GM23338 (cell line): ENCODE measurements at regions not wholly inside any gene's neighbourhood (a gene's known extent, or its start where the extent isn't known, plus 50 kb on each side); places are given as distances from the start of the nearest gene placed in this dataset.

Experiments used
- ATAC-seq: fragments of 200-7000 bp; cut with Tn5 transposase; 3 replicates; pipeline ENCODE4 v1.9.1; 2020
- DNase-seq: peaks from one replicate; pipeline ENCODE4 v3.0.0-alpha.2; 2015; ENCODE audit warnings: low spot score
- H2AFZ ChIP-seq: fragments of 200-600 bp; sonication (generic); 2 replicates; pipeline ENCODE4 v1.8.0; 2016; ENCODE audit warnings: antibody characterized with exemption, mild to moderate bottlenecking, moderate library complexity
- H3F3A ChIP-seq: fragments of 200-600 bp; sonication (generic); replicated peaks from 2 replicates; pipeline ENCODE4 v1.8.0; 2017; ENCODE audit warnings: antibody characterized with exemption, mixed run types, low read depth
- H3K27ac ChIP-seq: fragments of 200-600 bp; sonication (generic); 2 replicates; pipeline ENCODE4 v1.6.1; 2016; ENCODE audit warnings: low read depth
- H3K27me3 ChIP-seq: fragments of 200-600 bp; sonication (generic); 2 replicates; pipeline ENCODE4 v1.8.0; 2016; ENCODE audit warnings: mild to moderate bottlenecking, mixed run types, moderate library complexity; ENCODE audit not compliant: insufficient read depth
- H3K36me3 ChIP-seq: fragments of 200-600 bp; sonication (generic); 2 replicates; pipeline ENCODE4 v1.8.0; 2016; ENCODE audit warnings: mild to moderate bottlenecking; ENCODE audit not compliant: insufficient read depth
- H3K4me1 ChIP-seq: fragments of 200-600 bp; sonication (generic); 2 replicates; pipeline ENCODE4 v1.8.0; 2016; ENCODE audit warnings: mild to moderate bottlenecking, moderate library complexity; ENCODE audit not compliant: insufficient read depth
- H3K4me2 ChIP-seq: fragments of 200-600 bp; sonication (generic); 2 replicates; pipeline ENCODE4 v1.7.1; 2017; ENCODE audit warnings: mixed run types
- H3K4me3 ChIP-seq: fragments of 200-600 bp; sonication (generic); 2 replicates; pipeline ENCODE4 v1.6.1; 2016; ENCODE audit warnings: mixed run types
- H3K79me2 ChIP-seq: fragments of 200-600 bp; sonication (generic); replicated peaks from 2 replicates; pipeline ENCODE4 v1.8.0; 2017; ENCODE audit warnings: mild to moderate bottlenecking; ENCODE audit not compliant: insufficient read depth
- H3K9me2 ChIP-seq: fragments of 200-600 bp; sonication (generic); 2 replicates; pipeline ENCODE4 v1.8.0; 2017; ENCODE audit not compliant: insufficient read depth
- H4K20me1 ChIP-seq: fragments of 200-600 bp; sonication (generic); replicated peaks from 2 replicates; pipeline ENCODE4 v1.8.0; 2017; ENCODE audit warnings: mild to moderate bottlenecking; ENCODE audit not compliant: insufficient read depth
- H3K27ac Mint-ChIP-seq: 2 replicates; pipeline ENCODE4 v1.8.0; 2020; ENCODE audit warnings: inconsistent platforms, mild to moderate bottlenecking, moderate library complexity, mixed read lengths
- H3K27me3 Mint-ChIP-seq: 3 replicates; pipeline ENCODE4 v1.8.0; 2022; ENCODE audit warnings: low read depth, mild to moderate bottlenecking, moderate library complexity, mixed read lengths, inconsistent platforms; ENCODE audit not compliant: insufficient read depth, poor library complexity
- H3K36me3 Mint-ChIP-seq: 3 replicates; pipeline ENCODE4 v1.8.0; 2021; ENCODE audit warnings: low read depth, mild to moderate bottlenecking, inconsistent platforms, moderate library complexity, mixed read lengths
- H3K4me1 Mint-ChIP-seq: 3 replicates; pipeline ENCODE4 v1.8.0; 2020; ENCODE audit warnings: mild to moderate bottlenecking, inconsistent platforms, mixed read lengths
- H3K4me3 Mint-ChIP-seq: 3 replicates; pipeline ENCODE4 v1.8.0; 2021; ENCODE audit warnings: moderate library complexity, mild to moderate bottlenecking, inconsistent platforms, mixed read lengths
- H3K9me3 Mint-ChIP-seq: 3 replicates; pipeline ENCODE4 v1.8.0; 2020; ENCODE audit warnings: moderate library complexity, mild to moderate bottlenecking, inconsistent platforms, mixed read lengths
- CREB1 ChIP-seq: fragments of 250-450 bp; sonication (Bioruptor Pico); IDR thresholded peaks from 2 replicates; pipeline ENCODE4 v1.5.0; 2020; ENCODE audit warnings: low read depth, mild to moderate bottlenecking, moderate library complexity
- ETS1 ChIP-seq: IDR thresholded peaks from 2 replicates; pipeline ENCODE4 v1.6.1; 2016; ENCODE audit warnings: antibody characterized with exemption
- EZH2 ChIP-seq: fragments of 200-600 bp; sonication (generic); IDR thresholded peaks from one replicate; pipeline ENCODE4 v1.8.0; 2017; ENCODE audit warnings: antibody characterized with exemption, mild to moderate bottlenecking, low read depth; ENCODE audit not compliant: unreplicated experiment
- EZH2phosphoT487 ChIP-seq: fragments of 200-600 bp; sonication (generic); IDR thresholded peaks from one replicate; pipeline ENCODE4 v1.8.1; 2018; ENCODE audit warnings: antibody characterized with exemption; ENCODE audit not compliant: unreplicated experiment
- JUNB ChIP-seq: IDR thresholded peaks from one replicate; pipeline ENCODE4 v1.6.1; 2016; ENCODE audit warnings: antibody characterized with exemption; ENCODE audit not compliant: unreplicated experiment
- POLR2AphosphoS5 ChIP-seq: IDR thresholded peaks from 2 replicates; pipeline ENCODE4 v1.6.1; 2016; ENCODE audit warnings: antibody characterized with exemption, low read depth
- ZNF114 ChIP-seq: fragments of 250-450 bp; sonication (Bioruptor Pico); IDR thresholded peaks from 2 replicates; pipeline ENCODE4 v1.5.0; 2020; ENCODE audit warnings: mild to moderate bottlenecking, moderate library complexity
- ZNF462 ChIP-seq: fragments of 250-450 bp; sonication (Bioruptor Pico); IDR thresholded peaks from 2 replicates; pipeline ENCODE4 v1.5.0; 2020; ENCODE audit warnings: mild to moderate bottlenecking, moderate library complexity

- TF ChIP-seq EZH2 = no peak
- TF ChIP-seq EZH2phosphoT487 = no peak
- no peak for TF ChIP-seq POLR2AphosphoS5
- no peak for TF ChIP-seq ZNF462 (CRISPR knock-in tag)
- no peak for TF ChIP-seq JUNB
- no peak for TF ChIP-seq CREB1 (CRISPR knock-in tag)
- TF ChIP-seq ETS1 = no peak
Observed at GRCh38 chr4:173748353-173748752, 218.3 kb upstream of the HAND2 start (continued).

- no peak overlapping the region for H3K4me3 Mint-ChIP-seq
- H2AFZ ChIP-seq = no peak overlapping the region
- H3K27me3 Mint-ChIP-seq = peaks cover 2% of the 10 kb centered on the region
- no peaks in the 10 kb centered on the region for H3K9me3 Mint-ChIP-seq
- no peaks in the 10 kb centered on the region for H3F3A ChIP-seq
- H3K27ac ChIP-seq = no peak overlapping the region
- H3K4me2 ChIP-seq = no peak overlapping the region
- ATAC-seq (no peak), DNase-seq (no peak)
- H3K36me3 Mint-ChIP-seq = no peaks in the 10 kb centered on the region
- H3K4me3 ChIP-seq = no peak overlapping the region
- peaks cover 2% of the 10 kb centered on the region; the same call in 1 of the 2 replicates for H3K4me1 ChIP-seq
- H3K9me2 ChIP-seq = no peaks in the 10 kb centered on the region
- no peaks in the 10 kb centered on the region for H3K27me3 ChIP-seq
- H3K36me3 ChIP-seq = no peaks in the 10 kb centered on the region
- H3K27ac Mint-ChIP-seq = no peak overlapping the region
- no peaks in the 10 kb centered on the region for H3K79me2 ChIP-seq
- no peaks in the 10 kb centered on the region for H4K20me1 ChIP-seq
- H3K4me1 Mint-ChIP-seq = peaks cover 5% of the 10 kb centered on the region; the same call in 2 of the 3 replicates
- TF ChIP-seq CREB1 (CRISPR knock-in tag) = no peak
- no peak for TF ChIP-seq ZNF114 (CRISPR knock-in tag)
- TF ChIP-seq ETS1 = no peak
- TF ChIP-seq JUNB = no peak
Observed at GRCh38 chr4:173747537-173748257, 217.7 kb upstream of the HAND2 start.
